D341Med (cell line): ENCODE measurements at regions not wholly inside any gene's neighbourhood (a gene's known extent, or its start where the extent isn't known, plus 50 kb on each side); places are given as distances from the start of the nearest gene placed in this dataset.

ENCODE experiments used
- DNase-seq: peaks from one replicate; pipeline ENCODE4 v3.0.0; 2012; ENCODE audit warnings: low spot score

DNA sequence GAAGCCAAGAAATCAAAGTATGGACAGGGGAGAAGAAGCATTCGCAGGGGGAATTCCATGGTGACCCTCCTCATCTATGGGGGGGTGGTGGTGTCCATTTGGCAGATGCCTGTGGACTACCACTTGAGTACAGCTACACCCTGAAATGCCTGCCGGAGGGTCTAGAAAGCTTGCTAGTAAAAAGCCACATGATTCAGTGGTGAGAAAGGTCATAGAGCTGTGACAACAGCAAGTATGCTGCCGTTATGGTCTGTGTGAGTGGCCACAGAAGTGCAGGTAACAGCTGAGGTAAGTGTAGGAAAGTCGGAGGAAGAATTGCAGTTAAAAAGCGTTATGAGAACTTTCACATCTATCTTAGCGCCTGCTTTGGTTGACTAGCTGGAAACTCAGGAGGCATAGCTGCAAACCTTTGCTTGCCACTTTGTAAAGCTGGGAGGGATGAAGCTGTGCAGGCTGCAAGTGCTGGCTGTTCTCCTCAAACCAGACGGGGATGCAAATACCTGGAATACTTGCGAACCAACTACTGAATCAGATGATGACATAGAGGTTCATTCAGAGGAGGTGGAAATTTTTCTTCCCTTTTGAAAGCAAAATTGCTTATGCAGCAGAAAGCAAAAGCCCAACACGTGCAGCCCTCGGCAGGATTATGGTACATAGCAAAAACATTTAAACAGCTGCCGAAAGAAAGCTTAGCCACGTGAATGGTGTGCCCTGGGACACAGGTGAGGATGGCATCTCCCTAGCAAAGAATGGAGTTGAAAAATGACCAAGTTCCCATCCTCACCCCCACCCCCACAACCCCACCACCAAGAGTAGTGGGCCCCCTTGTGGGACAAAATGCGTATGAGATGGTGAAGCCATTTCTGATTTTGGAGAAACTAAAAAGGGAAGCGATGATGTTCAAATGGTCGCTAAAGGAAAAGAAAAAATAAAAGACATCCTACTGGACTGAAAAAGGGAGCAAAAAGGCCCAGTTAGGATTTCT is 287.0 kb downstream of the RERGL start:
- no peak for DNase-seq

DNA sequence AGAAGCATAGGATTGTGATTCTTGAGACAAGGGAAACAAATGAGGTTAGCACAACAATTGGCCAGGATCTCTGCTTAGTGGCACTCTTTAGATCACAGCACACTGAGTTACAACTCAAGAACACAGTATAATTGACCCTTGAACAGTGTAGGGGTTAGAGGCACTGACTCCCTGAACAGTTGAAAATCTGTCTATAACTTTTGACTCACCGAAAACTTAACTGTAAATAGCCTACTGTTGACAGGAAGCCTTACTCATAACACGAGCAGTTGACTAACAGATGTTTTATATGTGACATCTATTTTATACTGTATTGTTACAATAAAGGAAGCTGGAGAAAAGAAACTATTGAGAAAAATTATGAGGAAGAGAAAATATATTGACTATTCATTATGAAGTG is 296.1 kb downstream of the RERGL start:
- DNase-seq: no peak

DNA sequence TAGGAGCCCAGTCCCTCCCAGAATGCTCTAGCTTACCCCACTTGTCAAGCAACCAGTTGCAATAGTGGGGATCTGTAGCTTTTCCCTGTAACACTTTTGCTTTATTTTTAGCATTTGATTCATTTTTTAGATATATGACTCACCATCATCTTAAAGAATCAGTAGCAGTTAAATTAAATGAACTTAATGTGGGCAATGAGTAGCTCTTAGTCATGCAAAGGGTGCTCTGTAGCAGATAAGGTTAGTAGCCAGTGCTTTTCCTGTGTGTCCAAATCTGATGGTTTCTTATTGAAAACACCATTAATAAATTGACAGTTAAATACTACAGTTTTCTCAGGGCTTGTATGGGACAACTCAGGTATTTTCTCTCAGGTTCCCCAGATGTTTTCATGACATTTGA is 311.8 kb downstream of the RERGL start:
- DNase-seq: no peak

DNA sequence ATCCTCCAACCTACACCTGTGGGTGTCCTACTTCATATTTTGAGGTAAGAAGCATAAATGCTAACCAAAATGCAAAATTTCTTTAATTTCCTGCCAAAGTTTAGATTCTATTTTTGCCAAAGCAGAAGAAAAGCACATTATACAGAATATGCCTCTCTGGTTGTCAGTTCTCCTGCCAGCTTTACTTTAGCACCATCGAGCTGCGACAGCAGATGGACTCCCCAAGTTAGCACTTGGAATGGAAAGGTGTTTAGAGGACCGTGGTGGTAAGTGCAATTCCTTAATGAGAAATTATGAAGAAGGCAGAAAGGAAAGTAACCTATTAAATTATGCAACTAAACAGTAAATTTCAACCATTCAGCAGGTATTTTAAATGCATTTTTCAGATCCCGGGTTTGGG is 326.6 kb downstream of the RERGL start:
- DNase-seq: no peak

DNA sequence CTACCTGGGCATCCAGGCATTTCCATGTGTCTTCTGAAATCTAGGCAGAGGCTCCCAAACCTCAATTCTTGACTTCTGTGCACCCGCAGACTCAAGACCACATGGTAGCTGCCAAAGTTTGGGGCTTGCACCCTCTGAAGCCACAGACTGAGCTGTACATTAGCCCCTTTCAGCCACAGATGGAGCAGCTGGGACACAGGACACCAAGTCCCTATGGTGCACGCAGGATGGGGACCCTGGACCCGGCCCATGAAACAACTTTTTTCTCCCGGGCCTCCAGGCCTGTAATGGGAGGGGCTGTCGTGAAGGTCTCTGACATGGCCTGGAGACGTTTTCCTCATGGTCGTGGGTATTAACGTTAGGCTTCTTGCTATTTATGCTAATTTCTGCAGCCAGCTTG is 330.0 kb downstream of the RERGL start:
- DNase-seq: no peak
